Stimulated activated CD4-positive, alpha-beta T cell treated with anti-CD3 and anti-CD28 coated beads, Interleukin-2, amount 100 ng/mL, for 4 hours (primary cell): ENCODE measurements at regions not wholly inside any gene's neighbourhood (a gene's known extent, or its start where the extent isn't known, plus 50 kb on each side); places are given as distances from the start of the nearest gene placed in this dataset.

Experiments
- DNase-seq: peaks from one replicate; pipeline ENCODE4 v3.0.0-alpha.2; 2020; ENCODE audit warnings: low read depth

DNA sequence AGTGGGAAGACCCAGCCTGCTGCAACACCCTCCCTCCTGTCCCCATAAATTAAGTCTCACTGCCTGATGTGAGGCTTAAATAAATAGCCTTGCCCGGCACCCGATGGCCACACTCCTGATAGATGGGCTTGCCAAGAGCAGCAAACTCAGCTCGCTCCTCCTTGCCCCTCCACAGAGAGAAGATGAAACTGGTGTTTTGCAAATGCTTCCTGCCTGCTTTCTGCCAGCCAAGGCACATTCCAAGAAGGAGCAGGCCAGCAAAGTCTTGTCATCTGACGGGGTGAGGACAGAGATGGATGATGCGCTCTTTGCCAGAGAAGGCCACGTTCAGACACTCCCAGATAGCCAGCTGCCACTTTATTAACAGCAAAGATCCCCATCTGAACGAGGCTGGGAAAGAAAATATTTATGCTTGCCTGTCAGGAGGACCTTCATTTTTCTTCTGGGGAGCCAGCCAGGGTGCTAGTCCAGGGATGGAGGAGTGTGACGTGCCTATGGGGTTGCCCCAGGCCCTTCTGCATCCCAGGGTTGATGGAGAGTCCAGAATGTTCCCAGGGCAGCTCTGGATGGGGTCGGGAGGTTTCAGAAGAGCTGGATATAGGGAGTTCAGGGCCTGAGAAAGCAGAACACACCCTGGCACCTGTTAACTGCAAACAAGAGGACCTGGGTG, 265.4 kb downstream of the FOXD2 start:
- DNase-seq, result no peak

GRCh38 chr1:47703981-47704596, 266.2 kb downstream of the FOXD2 start:
- no peak for DNase-seq

GRCh38 chr1:47705517-47706130, 267.8 kb downstream of the FOXD2 start:
- DNase-seq, result no peak

GRCh38 chr1:47707503-47707902, 269.7 kb downstream of the FOXD2 start:
- DNase-seq, result no peak

DNA sequence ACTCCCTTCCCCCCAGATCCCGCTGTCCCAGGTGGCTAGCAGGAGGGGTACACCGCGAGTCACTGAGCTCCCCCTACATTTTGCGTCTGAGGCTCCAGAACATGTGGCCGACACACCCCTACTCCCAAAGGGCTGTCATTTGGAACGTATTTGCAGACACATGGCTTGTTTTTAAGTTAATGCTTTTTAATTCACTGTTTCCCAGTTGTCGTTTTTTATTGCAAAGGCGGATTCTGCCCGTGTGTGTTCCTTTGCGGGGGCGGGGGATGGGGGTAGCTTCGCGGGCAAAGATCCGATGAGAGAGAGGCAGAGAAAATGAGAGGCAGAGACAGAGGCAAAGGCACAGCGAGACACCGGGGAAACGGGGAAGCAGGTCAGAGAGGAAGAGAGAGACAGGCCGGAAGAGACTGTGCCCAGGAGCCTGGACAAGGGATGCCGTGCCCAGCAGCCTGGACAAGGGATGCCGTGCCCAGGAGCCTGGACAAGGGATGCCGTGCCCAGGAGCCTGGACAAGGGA, 270.2 kb downstream of the FOXD2 start:
- no peak for DNase-seq

DNA sequence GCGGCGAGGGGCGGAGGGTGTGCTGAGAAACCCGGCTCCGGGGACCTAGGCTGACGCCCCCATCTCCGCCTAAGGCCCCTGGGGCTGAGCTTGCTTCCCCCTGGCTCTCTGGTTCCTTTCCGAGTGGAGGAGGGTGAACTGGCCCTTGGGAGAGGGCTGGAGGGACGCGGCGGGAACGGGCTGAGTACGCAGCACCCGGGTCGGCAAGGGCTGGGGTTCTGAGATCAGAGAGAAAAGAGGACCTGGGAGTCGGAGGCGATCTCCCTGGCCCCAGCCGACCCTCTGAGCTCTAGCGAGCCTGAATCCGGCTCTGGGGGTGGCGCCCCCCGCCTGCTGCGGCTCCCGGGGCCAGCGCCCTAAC, 270.8 kb downstream of the FOXD2 start:
- DNase-seq, result no peak

DNA sequence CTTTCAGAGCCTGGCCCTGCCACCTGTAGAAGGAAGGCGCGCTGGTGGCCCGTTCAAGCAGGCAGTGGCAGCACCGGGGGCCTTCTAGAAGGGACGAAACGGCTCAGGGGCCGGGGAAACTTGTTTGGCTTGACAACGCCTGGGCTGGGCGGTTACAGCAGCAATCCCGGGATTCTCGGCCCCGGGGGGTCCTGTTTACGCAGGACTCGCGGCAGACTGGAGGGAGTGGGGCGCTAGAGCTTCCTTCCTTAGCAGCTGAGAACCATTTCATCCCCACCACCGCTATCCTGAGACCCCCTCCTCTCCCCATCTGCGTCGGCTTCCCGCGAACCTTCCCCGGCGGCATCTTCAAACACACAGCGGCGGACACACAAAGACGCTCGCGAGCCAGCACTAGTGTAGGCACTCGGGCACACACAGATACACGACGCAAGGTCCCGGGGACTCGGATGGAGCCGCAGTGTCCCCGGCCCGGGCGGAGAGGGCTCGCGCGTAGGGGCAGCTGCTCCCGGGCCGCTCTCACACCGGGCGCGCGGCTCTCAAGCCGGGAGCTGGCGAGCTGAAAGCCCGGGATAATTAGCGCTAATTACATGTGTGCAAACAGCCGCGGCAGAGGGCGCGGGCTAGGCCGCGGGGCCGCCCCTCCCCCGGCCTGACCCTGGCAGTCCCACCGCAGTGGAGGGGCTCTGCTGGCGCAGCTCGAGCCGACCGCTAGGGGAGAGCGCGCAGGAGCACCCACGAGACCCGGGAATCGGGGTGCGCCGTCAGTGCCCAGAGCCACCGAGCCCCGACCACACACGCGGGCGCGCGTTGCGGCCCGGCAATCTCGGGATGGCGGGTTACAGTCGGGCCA, 271.4 kb downstream of the FOXD2 start:
- DNase-seq, result no peak

DNA sequence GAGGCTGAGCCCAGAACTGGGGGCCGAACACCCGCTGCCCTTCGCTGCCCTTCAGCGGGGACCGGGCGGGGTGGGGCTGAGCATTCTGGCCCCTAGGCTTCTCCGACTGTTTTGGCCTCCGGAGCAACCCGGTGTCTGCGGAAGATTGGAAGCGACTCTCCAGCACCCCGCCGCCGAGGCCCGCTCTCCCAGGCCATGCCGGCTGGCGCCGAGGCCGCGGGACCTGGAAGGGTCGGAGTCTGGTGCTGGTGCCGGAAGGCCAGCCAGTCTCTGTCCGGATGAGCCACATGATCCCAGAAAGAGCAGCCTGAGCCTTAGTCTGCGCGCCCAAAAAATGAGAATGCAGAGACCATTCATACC, 272.0 kb downstream of the FOXD2 start:
- no peak for DNase-seq

DNA sequence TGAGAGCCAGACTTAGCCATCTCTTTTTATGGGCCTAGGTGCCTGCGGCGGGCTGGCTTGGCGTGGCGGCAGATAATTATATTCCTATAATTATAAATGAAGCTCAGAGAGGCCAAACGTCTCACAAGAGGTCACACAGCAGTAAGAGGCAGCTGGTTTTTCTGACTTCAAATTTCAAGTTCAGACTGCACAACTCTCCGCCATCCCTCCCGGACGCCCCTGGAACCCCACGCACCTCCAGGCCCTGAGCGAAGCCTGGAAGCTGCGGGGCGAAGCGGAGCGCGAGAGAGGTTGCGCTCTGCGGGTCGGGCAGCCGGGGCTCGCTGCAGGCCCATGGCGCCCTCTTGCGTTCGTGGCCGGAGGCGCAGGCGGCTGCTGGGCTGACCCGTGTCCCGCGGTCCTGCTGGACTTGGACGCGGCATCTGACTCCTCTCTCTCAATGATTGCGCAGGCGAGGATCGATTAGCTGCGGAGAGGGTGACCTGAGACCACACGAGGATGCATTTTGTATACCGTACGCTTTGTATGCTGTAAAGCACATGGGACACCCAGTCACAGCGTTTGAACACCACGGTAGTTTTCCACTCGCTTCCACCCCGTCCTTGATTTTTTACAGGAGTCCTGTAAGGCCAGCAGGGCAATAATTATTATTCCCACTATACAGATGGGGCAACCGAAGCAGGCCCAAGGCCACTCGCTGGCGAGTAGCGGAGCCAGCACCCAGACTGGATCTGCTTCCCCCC, 272.7 kb downstream of the FOXD2 start:
- DNase-seq, result peak; percentile 26
